ENCODE measurements at regions not wholly inside any gene's neighbourhood (a gene's known extent, or its start where the extent isn't known, plus 50 kb on each side); places are given as distances from the start of the nearest gene placed in this dataset.
A peak's percentile ranks its signal among the peaks of the same experiment; 100 is the strongest.

DNA sequence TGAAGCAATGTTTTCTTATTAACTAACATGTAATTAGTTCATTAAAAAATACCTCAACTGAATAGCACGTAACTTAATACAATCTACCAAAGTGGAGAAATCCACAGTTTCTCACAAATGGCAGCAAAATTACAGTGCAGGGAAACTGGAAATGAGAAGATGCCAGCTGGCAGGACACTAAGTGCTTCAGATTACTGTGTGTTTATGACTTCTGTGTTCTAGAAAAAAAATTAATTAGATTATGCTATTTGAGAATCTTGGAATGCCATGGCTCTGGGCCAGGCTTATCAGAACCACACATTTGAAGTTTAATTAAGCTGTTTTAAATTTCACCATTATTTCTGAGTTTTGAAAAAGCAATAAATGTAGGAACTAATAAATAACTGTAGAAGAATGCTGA lies 357.6 kb downstream of the TGFB2 start:
- Histone ChIP-seq H3K4me1 (ENCODE audit: control insufficient read depth, extremely low read depth, insufficient read depth, low read length) (peaks cover 8% of the 10 kb centered on the region), H3K4me3 (replicated peaks in 1 of 4; ENCODE audit: control extremely low read depth in 1 of 4, insufficient read depth in 1 of 4, low read depth in 3 of 4, low read length in 4 of 4) (no peak overlapping the region), H3K27ac (ENCODE audit: insufficient read depth, low read length) (no peak overlapping the region), H2AFZ (ENCODE audit: low read length) (no peak overlapping the region), H3K4me2 (ENCODE audit: extremely low read depth, insufficient read depth, low read length) (no peak overlapping the region), H3K36me3 (ENCODE audit: control insufficient read depth, insufficient read depth, low read length) (no peaks in the 10 kb centered on the region), H4K20me1 (ENCODE audit: control insufficient read depth, extremely low read depth, insufficient read depth, low read length) (no peaks in the 10 kb centered on the region), H3K9me3 (ENCODE audit: control insufficient read depth, insufficient read depth, low read depth, low read length) (no peaks in the 10 kb centered on the region), H3K79me2 (ENCODE audit: control insufficient read depth, insufficient read depth, low read length) (no peaks in the 10 kb centered on the region), H3K27me3 (ENCODE audit: control insufficient read depth, insufficient read depth, low read length) (no peaks in the 10 kb centered on the region), H3K9ac (ENCODE audit: insufficient read depth, low read length) (no peak overlapping the region)
- DNase-seq (ENCODE audit: low read depth in 2 of 2), result peak in 1 of 2 donors; percentile 34
- TF ChIP-seq EZH2 (IDR thresholded peaks at IDR 0.05; ENCODE audit: low read length, missing control alignments), result no peak

GRCh38 chr1:218703836-218704235 lies 358.7 kb downstream of the TGFB2 start:
- no peak for DNase-seq (ENCODE audit: low read depth in 2 of 2)

DNA sequence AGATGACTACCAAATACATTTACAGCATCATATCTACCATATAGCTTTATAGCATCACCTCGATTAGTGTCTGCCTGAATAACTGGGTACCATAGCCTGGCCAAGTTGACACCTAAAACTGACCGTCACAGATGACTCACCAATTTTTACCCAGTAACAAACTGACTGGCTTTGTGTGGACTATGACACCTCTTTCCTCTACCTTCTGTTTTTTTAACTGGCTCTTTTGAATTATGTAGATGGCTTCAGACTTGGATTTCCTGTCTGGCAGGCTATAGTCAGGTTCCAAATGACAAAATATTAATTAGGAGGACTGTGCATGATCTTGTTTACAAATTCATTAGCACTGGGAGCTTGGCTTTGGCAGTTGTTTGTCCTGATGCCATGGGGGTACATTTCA lies 360.3 kb downstream of the TGFB2 start:
- peak in 1 of 2 donors; percentile 59 for DNase-seq (ENCODE audit: low read depth in 2 of 2)
- Histone ChIP-seq H2AFZ (ENCODE audit: low read length) (no peak overlapping the region), H3K79me2 (ENCODE audit: control insufficient read depth, insufficient read depth, low read length) (no peaks in the 10 kb centered on the region), H3K9ac (ENCODE audit: insufficient read depth, low read length) (no peak overlapping the region), H3K4me3 (replicated peaks in 1 of 4; ENCODE audit: control extremely low read depth in 1 of 4, insufficient read depth in 1 of 4, low read depth in 3 of 4, low read length in 4 of 4) (no peak overlapping the region), H3K4me2 (ENCODE audit: extremely low read depth, insufficient read depth, low read length) (no peak overlapping the region), H3K4me1 (ENCODE audit: control insufficient read depth, extremely low read depth, insufficient read depth, low read length) (peaks cover 8% of the 10 kb centered on the region), H3K9me3 (ENCODE audit: control insufficient read depth, insufficient read depth, low read depth, low read length) (no peaks in the 10 kb centered on the region), H3K36me3 (ENCODE audit: control insufficient read depth, insufficient read depth, low read length) (no peaks in the 10 kb centered on the region), H3K27ac (ENCODE audit: insufficient read depth, low read length) (no peak overlapping the region), H3K27me3 (ENCODE audit: control insufficient read depth, insufficient read depth, low read length) (no peaks in the 10 kb centered on the region), H4K20me1 (ENCODE audit: control insufficient read depth, extremely low read depth, insufficient read depth, low read length) (no peaks in the 10 kb centered on the region)
- TF ChIP-seq CTCF (conservative IDR thresholded peaks at IDR 0.05 in 1 of 2, IDR thresholded peaks at IDR 0.05 in 1 of 2; ENCODE audit: low read depth in 1 of 2, low read length in 2 of 2), result no peak
- no peak for TF ChIP-seq EZH2 (IDR thresholded peaks at IDR 0.05; ENCODE audit: low read length, missing control alignments)

More at GRCh38 chr1:218703836-218704235, 358.7 kb downstream of the TGFB2 start:
- Histone ChIP-seq H3K79me2 (ENCODE audit: control insufficient read depth, insufficient read depth, low read length) (no peaks in the 10 kb centered on the region), H3K4me1 (ENCODE audit: control insufficient read depth, extremely low read depth, insufficient read depth, low read length) (peaks cover 8% of the 10 kb centered on the region), H2AFZ (ENCODE audit: low read length) (no peak overlapping the region), H3K4me3 (replicated peaks in 1 of 4; ENCODE audit: control extremely low read depth in 1 of 4, insufficient read depth in 1 of 4, low read depth in 3 of 4, low read length in 4 of 4) (no peak overlapping the region), H3K36me3 (ENCODE audit: control insufficient read depth, insufficient read depth, low read length) (no peaks in the 10 kb centered on the region), H4K20me1 (ENCODE audit: control insufficient read depth, extremely low read depth, insufficient read depth, low read length) (no peaks in the 10 kb centered on the region), H3K27ac (ENCODE audit: insufficient read depth, low read length) (no peak overlapping the region), H3K9ac (ENCODE audit: insufficient read depth, low read length) (no peak overlapping the region), H3K4me2 (ENCODE audit: extremely low read depth, insufficient read depth, low read length) (no peak overlapping the region), H3K27me3 (ENCODE audit: control insufficient read depth, insufficient read depth, low read length) (no peaks in the 10 kb centered on the region), H3K9me3 (ENCODE audit: control insufficient read depth, insufficient read depth, low read depth, low read length) (no peaks in the 10 kb centered on the region)
- TF ChIP-seq CTCF (conservative IDR thresholded peaks at IDR 0.05 in 1 of 2, IDR thresholded peaks at IDR 0.05 in 1 of 2; ENCODE audit: low read depth in 1 of 2, low read length in 2 of 2) (no peak), EZH2 (IDR thresholded peaks at IDR 0.05; ENCODE audit: low read length, missing control alignments) (no peak)
